A549 (cell line): ENCODE measurements at regions not wholly inside any gene's neighbourhood (a gene's known extent, or its start where the extent isn't known, plus 50 kb on each side); places are given as distances from the start of the nearest gene placed in this dataset.
"Not testable (repeated sequence)": the region's sequence is repeated elsewhere in the genome, so short reads cannot be mapped to it uniquely, and the experiment has no call there.

Experiments
- ATAC-seq, 2 experiments: fragments of 200-7000 bp in 1 of 2; fragments of >200 bp in 1 of 2; cut with Nextera tagmentation in 1 of 2; cut with Tn5 transposase in 1 of 2; 3 replicates each; pipeline versions ENCODE4 v1.8.0 to v1.9.1; 2018 to 2020; ENCODE audit warnings: mild to moderate bottlenecking in 1 of 2, moderate library complexity in 1 of 2
- CTCF ChIA-PET: fragments of 300-600 bp; sonication (Branson Sonifier 250); formaldehyde crosslinking; extraction: SDS; loops from one replicate; lab custom pipeline; 2021; ENCODE audit warnings: antibody characterized with exemption, inconsistent platforms; lab: Yijun Ruan, JAX
- POLR2A ChIA-PET: fragments of 350-600 bp; formaldehyde crosslinking; extraction: SDS; loops from one replicate; lab custom pipeline; 2021; ENCODE audit warnings: antibody characterized with exemption, inconsistent platforms; lab: Yijun Ruan, JAX
- DNase-seq, 2 experiments: peaks; one replicate each; pipeline versions ENCODE4 v3.0.0 to v3.0.0-alpha.2; 2011 to 2016; ENCODE audit warnings: low read depth in 1 of 2, low spot score in 1 of 2
- FAIRE-seq: peaks from 2 replicates; lab custom pipeline; 2011; peaks lifted over from hg19 to GRCh38; lab: Jason Lieb, UNC
- H3K27ac ChIP-seq, 2 experiments: fragments of >200 bp; sonication (Bioruptor Twin); formaldehyde crosslinking; 3 replicates each; pipeline ENCODE4 v1.5.1; 2016 to 2017
- H3K4me1 ChIP-seq: fragments of >200 bp; sonication (Bioruptor Twin); formaldehyde crosslinking; 3 replicates; pipeline ENCODE4 v1.6.1; 2016
- H3K4me2 ChIP-seq: fragments of >200 bp; sonication (Bioruptor Twin); formaldehyde crosslinking; 3 replicates; pipeline ENCODE4 v1.6.1; 2016
- H3K4me3 ChIP-seq: fragments of >200 bp; sonication (Bioruptor Twin); formaldehyde crosslinking; 3 replicates; pipeline ENCODE4 v1.5.1; 2016
- H3K9me3 ChIP-seq: fragments of >200 bp; sonication (Bioruptor Twin); formaldehyde crosslinking; 3 replicates; pipeline ENCODE4 v1.6.1; 2016
- BHLHE40 ChIP-seq: IDR thresholded peaks from 2 replicates; pipeline ENCODE4 v1.6.1; 2012; ENCODE audit warnings: low read depth, low read length, inconsistent platforms
- CBX2 ChIP-seq: fragments of 200-600 bp; sonication (generic); IDR thresholded peaks from 2 replicates; pipeline ENCODE4 v1.6.1; 2016; ENCODE audit warnings: low read depth, mild to moderate bottlenecking, borderline replicate concordance
- CHD4 ChIP-seq: fragments of 200-600 bp; sonication (generic); IDR thresholded peaks from 2 replicates; pipeline ENCODE4 v1.6.1; 2016; ENCODE audit warnings: antibody characterized with exemption, mild to moderate bottlenecking, borderline replicate concordance
- EHMT2 ChIP-seq: fragments of 200-600 bp; sonication (generic); IDR thresholded peaks from 2 replicates; pipeline ENCODE4 v1.6.1; 2016; ENCODE audit warnings: antibody characterized with exemption, low read depth, mild to moderate bottlenecking, moderate library complexity
- ESRRA ChIP-seq: fragments of 150-350 bp; IDR thresholded peaks from 2 replicates; pipeline ENCODE4 v1.6.1; 2014; ENCODE audit warnings: mild to moderate bottlenecking, low read length, borderline replicate concordance
- HOXB5 ChIP-seq: fragments of 250-450 bp; sonication (Bioruptor Pico); IDR thresholded peaks from 2 replicates; pipeline ENCODE4 v1.5.0; 2020; ENCODE audit warnings: mild to moderate bottlenecking, moderate library complexity
- JUN ChIP-seq, 2 experiments: fragments of >200 bp; sonication (Bioruptor Twin); formaldehyde crosslinking; IDR thresholded peaks; 2 replicates in 1 of 2; 3 replicates in 1 of 2; pipeline ENCODE4 v1.6.1; 2016 to 2017
- JUNB ChIP-seq: fragments of >200 bp; sonication (Bioruptor Twin); formaldehyde crosslinking; IDR thresholded peaks from 2 replicates; pipeline ENCODE4 v1.6.1; 2016
- KDM1A ChIP-seq: fragments of 200-600 bp; sonication (generic); IDR thresholded peaks from 2 replicates; pipeline ENCODE4 v1.6.1; 2016; ENCODE audit warnings: low read depth, mild to moderate bottlenecking
- KDM5A ChIP-seq: fragments of 200-600 bp; sonication (generic); IDR thresholded peaks from 2 replicates; pipeline ENCODE4 v1.6.1; 2016; ENCODE audit warnings: antibody characterized with exemption, mild to moderate bottlenecking
- MAFK ChIP-seq: fragments of 450-650 bp; IDR thresholded peaks from 2 replicates; pipeline ENCODE4 v1.6.1; 2014; ENCODE audit not compliant: partially characterized antibody
- MAZ ChIP-seq: fragments of 150-350 bp; IDR thresholded peaks from 2 replicates; pipeline ENCODE4 v1.6.1; 2014; ENCODE audit warnings: antibody characterized with exemption, low read depth, low read length, borderline replicate concordance
- NFE2L2 ChIP-seq: fragments of 150-350 bp; conservative IDR thresholded peaks from 2 replicates; pipeline ENCODE4 v1.6.1; 2014; ENCODE audit warnings: low read length
- RARB ChIP-seq: fragments of 250-450 bp; sonication (Bioruptor Pico); IDR thresholded peaks from 2 replicates; pipeline ENCODE4 v1.8.0; 2021; ENCODE audit warnings: mild to moderate bottlenecking, moderate library complexity
- RNF2 ChIP-seq: fragments of 200-600 bp; sonication (generic); IDR thresholded peaks from 2 replicates; pipeline ENCODE4 v1.6.1; 2016; ENCODE audit warnings: low read depth, mild to moderate bottlenecking, antibody characterized with exemption, moderate library complexity, borderline replicate concordance
- ZFP36 ChIP-seq: fragments of 450-650 bp; IDR thresholded peaks from 2 replicates; pipeline ENCODE4 v1.6.1; 2014; ENCODE audit warnings: borderline replicate concordance; ENCODE audit not compliant: partially characterized antibody
- ZSCAN20 ChIP-seq: fragments of 250-450 bp; sonication (Bioruptor Pico); IDR thresholded peaks from 2 replicates; pipeline ENCODE4 v1.8.0; 2022; ENCODE audit warnings: mild to moderate bottlenecking, moderate library complexity
- WGBS: methylation state at CpG from one replicate; pipeline ENCODE4 v1.1.6; 2017; ENCODE audit errors: missing lambda C conversion rate; 5-methylcytosine and 5-hydroxymethylcytosine counted together
- TF ChIP-seq, protein P1 (sequence below): IDR thresholded peaks from 2 replicates; pipeline ENCODE4 v1.6.1; 2012
- TF ChIP-seq, protein P2 (sequence below): fragments of 250-450 bp; sonication (Bioruptor Pico); IDR thresholded peaks from 2 replicates; pipeline ENCODE4 v1.5.0; 2021; ENCODE audit warnings: mild to moderate bottlenecking, moderate library complexity, borderline replicate concordance
- TF ChIP-seq, protein P3 (sequence below): fragments of >200 bp; sonication (Bioruptor Twin); formaldehyde crosslinking; IDR thresholded peaks from 2 replicates; pipeline ENCODE4 v1.6.1; 2016
- TF ChIP-seq, protein P4 (sequence below): fragments of 250-450 bp; sonication (Bioruptor Pico); IDR thresholded peaks from 2 replicates; pipeline ENCODE4 v1.5.0; 2020; ENCODE audit warnings: low read depth, mild to moderate bottlenecking, moderate library complexity
- TF ChIP-seq, protein P5 (sequence below): IDR thresholded peaks from 2 replicates; pipeline ENCODE4 v1.6.1; 2012

DNA sequence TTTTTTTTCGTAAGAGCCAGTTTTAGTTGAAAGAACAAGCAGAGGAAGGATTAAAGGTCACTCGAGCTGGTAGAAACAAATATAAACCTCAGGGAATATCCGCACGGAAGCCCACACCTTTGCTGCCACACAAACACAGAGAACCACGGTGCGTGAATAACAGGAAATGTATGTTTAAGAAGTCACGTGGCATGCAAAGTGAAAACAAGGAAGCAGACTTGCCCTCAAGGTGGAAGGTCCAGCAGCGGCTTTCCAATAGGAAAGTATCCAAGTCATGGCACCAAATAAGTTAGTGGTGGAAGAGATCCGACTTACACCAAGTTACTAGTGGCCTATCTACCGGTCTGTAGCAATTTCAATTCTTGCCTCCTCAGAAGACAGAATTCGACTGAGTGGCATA, 215.5 kb downstream of the HHIP start:
- H3K9me3 ChIP-seq, result no peaks in the 10 kb centered on the region
- no peak overlapping the region for H3K27ac ChIP-seq
- ATAC-seq, result no peak
- WGBS, result 80% methylated on average over 11 of the region's 11 CpGs
- CTCF ChIA-PET, result interaction anchor here (0.6 kb wide), 2 partner anchors 18 to 1796 kb away, joined by 3 to 4 read pairs; no protein-coding TSS in a partner anchor
- DNase-seq, result no peak
- TF ChIP-seq ZSCAN20 (CRISPR knock-in tag), result no peak
- no peak for TF ChIP-seq ZFP36
- TF ChIP-seq RNF2, result no peak
- no peak for TF ChIP-seq HOXB5 (CRISPR knock-in tag)
- no peak for TF ChIP-seq KDM5A
- TF ChIP-seq CBX2, result no peak
- TF ChIP-seq NFE2L2, result no peak
- TF ChIP-seq KDM1A, result no peak
- TF ChIP-seq, protein P1, sequence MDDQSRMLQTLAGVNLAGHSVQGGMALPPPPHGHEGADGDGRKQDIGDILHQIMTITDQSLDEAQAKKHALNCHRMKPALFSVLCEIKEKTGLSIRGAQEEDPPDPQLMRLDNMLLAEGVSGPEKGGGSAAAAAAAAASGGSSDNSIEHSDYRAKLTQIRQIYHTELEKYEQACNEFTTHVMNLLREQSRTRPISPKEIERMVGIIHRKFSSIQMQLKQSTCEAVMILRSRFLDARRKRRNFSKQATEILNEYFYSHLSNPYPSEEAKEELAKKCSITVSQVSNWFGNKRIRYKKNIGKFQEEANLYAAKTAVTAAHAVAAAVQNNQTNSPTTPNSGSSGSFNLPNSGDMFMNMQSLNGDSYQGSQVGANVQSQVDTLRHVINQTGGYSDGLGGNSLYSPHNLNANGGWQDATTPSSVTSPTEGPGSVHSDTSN, result no peak
- TF ChIP-seq EHMT2, result no peak
- TF ChIP-seq RARB (CRISPR knock-in tag), result no peak
- TF ChIP-seq, all 56 proteins: peak for 0
- Histone ChIP-seq H3K4me2 (no peak overlapping the region), H3K4me3 (no peak overlapping the region), H3K4me1 (no peaks in the 10 kb centered on the region)
- POLR2A ChIA-PET, result no interaction called here
- FAIRE-seq, result no peak

DNA sequence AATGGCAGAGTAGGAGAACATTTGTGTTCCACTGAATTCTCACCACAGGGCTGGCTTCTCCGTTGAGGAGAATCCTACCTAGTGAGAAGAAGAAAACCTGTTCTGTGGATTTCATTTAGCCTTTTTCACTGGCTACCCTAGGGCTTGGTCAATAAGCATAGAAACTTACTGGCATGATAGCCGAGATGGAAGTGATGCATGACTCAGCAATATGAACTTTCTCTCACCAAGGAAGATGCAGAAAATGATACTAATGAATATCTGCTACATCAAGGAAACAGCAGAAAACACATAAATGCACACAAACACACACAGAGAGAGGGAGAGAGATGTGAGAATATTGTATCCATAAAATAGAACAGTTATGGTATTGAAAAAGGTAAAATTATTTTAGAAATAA, 216.3 kb downstream of the HHIP start:
- Histone ChIP-seq H3K4me1 (no peaks in the 10 kb centered on the region), H3K9me3 (no peaks in the 10 kb centered on the region), H3K27ac (no peak overlapping the region), H3K4me3 (no peak overlapping the region), H3K4me2 (no peak overlapping the region)
- POLR2A ChIA-PET, result no interaction called here
- no peak for DNase-seq
- WGBS, result 34% methylated on average over 2 of the region's 2 CpGs
- ATAC-seq, result no peak
- no peak for FAIRE-seq
- TF ChIP-seq CHD4, result no peak
- TF ChIP-seq MAFK, result peak; percentile 78
- TF ChIP-seq NFE2L2, result peak; percentile 87
- CTCF ChIA-PET, result no interaction called here

DNA sequence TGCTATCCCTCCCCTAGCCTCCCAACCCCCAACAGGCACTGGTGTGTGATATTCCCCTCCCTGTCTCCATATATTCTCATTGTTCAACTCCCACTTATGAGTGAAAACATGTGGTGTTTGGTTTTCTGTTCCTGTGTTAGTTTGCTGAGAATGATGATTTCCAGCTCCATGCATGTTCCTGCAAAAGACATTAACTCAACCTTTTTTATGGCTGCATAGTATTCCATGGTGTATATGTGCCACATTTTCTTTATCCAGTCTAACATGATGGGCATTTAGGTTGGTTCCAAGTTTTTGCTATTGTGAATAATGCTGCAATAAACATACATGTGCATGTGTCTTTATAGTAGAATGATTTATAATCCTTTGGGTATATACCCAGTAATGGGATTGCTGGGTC, 218.9 kb downstream of the HHIP start:
- H3K9me3 ChIP-seq, H3K27ac ChIP-seq, H3K4me1 ChIP-seq, DNase-seq, H3K4me3 ChIP-seq, CTCF ChIA-PET, H3K4me2 ChIP-seq, POLR2A ChIA-PET, FAIRE-seq, ATAC-seq: not testable (repeated sequence)

DNA sequence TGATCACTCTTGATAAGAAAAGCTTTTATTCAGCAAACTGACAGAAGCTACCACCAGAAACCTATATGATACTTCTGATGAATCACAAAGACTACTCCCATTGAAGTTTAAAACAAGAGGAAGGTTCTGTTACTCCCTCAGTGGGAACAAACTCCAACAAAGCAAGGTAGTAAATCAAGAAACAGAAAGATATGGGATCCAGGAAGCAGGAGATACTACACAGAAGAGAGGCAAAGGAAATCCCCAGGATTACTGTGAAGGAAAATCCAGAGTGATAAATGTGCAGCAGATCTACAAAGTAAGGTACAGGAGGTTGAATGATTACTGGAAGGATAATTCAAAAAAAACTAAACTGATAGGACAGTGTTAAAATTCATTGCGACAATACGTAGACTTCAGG, 222.4 kb downstream of the HHIP start:
- TF ChIP-seq BHLHE40, result no peak
- Histone ChIP-seq H3K9me3 (no peaks in the 10 kb centered on the region), H3K4me1 (0 out of 3 replicates have a peak, but pooled peaks cover 4% of the 10 kb centered on the region), H3K4me2 (peak overlapping the region; percentile 32; the same call in 1 of the 3 replicates), H3K27ac (no peak overlapping the region), H3K4me3 (no peak overlapping the region)
- CTCF ChIA-PET, result no interaction called here
- DNase-seq, result no peak
- POLR2A ChIA-PET, result no interaction called here
- FAIRE-seq, result no peak
- WGBS, result 5% methylated on average over 2 of the region's 2 CpGs
- no peak for ATAC-seq

DNA sequence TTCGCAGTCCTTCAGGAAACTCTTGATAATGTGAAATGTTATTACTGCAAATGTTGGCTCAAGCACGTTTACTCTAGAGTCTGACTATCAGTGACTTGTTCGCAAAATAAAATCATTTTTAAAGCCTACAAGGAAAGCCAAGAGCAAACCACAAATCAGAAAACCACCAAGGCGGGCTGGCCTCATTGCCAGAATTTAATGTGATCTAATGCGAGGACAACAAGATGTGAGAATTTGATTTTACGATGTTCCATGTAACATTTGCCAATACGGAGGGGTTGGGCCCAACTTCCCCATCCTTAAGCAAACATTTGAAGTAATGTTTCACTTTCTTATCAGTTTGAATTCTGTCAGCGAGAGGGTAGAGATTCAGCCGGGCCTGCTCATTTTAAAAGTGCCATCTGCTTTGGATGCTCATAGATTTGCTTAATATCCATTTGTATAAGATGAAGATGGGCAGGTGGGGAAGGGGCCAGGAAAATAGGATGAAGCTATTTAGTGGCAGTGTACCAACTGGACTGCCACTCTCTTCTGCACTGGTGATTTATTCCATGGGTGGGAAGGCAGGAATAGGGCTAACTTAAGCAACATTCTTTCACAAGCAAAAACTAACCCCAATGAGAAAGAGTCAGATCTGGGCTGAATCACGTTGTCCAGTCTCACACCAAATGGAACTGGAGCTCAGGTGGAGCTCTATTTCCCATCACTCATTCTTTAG, 225.3 kb downstream of the ANAPC10 start:
- DNase-seq (no peak), FAIRE-seq (no peak), ATAC-seq (no peak)
- ChIA-PET POLR2A (no interaction called here), CTCF (no interaction called here)
- no peak overlapping the region for H3K4me2 ChIP-seq
- H3K4me3 ChIP-seq, result no peak overlapping the region
- TF ChIP-seq JUN (IDR thresholded peaks at IDR 0.05) (no peak), ESRRA (no peak), MAZ (no peak), JUNB (no peak)
- TF ChIP-seq, protein P2, sequence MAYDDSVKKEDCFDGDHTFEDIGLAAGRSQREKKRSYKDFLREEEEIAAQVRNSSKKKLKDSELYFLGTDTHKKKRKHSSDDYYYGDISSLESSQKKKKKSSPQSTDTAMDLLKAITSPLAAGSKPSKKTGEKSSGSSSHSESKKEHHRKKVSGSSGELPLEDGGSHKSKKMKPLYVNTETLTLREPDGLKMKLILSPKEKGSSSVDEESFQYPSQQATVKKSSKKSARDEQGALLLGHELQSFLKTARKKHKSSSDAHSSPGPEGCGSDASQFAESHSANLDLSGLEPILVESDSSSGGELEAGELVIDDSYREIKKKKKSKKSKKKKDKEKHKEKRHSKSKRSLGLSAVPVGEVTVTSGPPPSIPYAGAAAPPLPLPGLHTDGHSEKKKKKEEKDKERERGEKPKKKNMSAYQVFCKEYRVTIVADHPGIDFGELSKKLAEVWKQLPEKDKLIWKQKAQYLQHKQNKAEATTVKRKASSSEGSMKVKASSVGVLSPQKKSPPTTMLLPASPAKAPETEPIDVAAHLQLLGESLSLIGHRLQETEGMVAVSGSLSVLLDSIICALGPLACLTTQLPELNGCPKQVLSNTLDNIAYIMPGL (CRISPR knock-in tag), result no peak
- TF ChIP-seq, protein P3, sequence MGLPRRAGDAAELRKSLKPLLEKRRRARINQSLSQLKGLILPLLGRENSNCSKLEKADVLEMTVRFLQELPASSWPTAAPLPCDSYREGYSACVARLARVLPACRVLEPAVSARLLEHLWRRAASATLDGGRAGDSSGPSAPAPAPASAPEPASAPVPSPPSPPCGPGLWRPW, result no peak
- TF ChIP-seq, protein P4, sequence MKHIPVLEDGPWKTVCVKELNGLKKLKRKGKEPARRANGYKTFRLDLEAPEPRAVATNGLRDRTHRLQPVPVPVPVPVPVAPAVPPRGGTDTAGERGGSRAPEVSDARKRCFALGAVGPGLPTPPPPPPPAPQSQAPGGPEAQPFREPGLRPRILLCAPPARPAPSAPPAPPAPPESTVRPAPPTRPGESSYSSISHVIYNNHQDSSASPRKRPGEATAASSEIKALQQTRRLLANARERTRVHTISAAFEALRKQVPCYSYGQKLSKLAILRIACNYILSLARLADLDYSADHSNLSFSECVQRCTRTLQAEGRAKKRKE (CRISPR knock-in tag), result no peak
- TF ChIP-seq, protein P5, sequence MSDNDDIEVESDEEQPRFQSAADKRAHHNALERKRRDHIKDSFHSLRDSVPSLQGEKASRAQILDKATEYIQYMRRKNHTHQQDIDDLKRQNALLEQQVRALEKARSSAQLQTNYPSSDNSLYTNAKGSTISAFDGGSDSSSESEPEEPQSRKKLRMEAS, result no peak
- H3K4me1 ChIP-seq, result 0 out of 3 replicates have a peak, but pooled peaks cover 4% of the 10 kb centered on the region
- no peaks in the 10 kb centered on the region for H3K9me3 ChIP-seq
- H3K27ac ChIP-seq, result no peak overlapping the region
- WGBS, result 61% methylated on average over 10 of the region's 10 CpGs
